Gastroesophageal sphincter (tissue), 4 donors: ENCODE measurements at regions not wholly inside any gene's neighbourhood (a gene's known extent, or its start where the extent isn't known, plus 50 kb on each side); places are given as distances from the start of the nearest gene placed in this dataset.

Experiments
- ATAC-seq: fragments of 150-250 bp; one replicate; pipeline ENCODE4 v1.9.1; 2016; ENCODE audit warnings: mild to moderate bottlenecking, moderate library complexity
- H3K27ac ChIP-seq, 4 donors: fragments of 200-600 bp; sonication (generic) in 3 of 4; 1 replicate in 3 of 4; 2 replicates in 1 of 4; pipeline ENCODE4 v1.5.1; 2016 to 2019
- H3K27me3 ChIP-seq: fragments of 200-600 bp; sonication (generic); one replicate; pipeline ENCODE4 v1.5.1; 2019
- H3K36me3 ChIP-seq, 2 donors: fragments of 200-600 bp; sonication (generic); one replicate each; pipeline ENCODE4 v1.5.1; 2019; ENCODE audit warnings: control low read depth in 1 of 2
- H3K4me1 ChIP-seq, 3 donors: fragments of 200-600 bp; sonication (generic); 1 replicate in 2 of 3; 2 replicates in 1 of 3; pipeline ENCODE4 v1.5.1; 2016 to 2019; ENCODE audit warnings: control low read depth in 2 of 3
- H3K4me3 ChIP-seq, 2 donors: fragments of 200-600 bp; sonication (generic); one replicate each; pipeline ENCODE4 v1.5.1; 2019; ENCODE audit warnings: mild to moderate bottlenecking in 1 of 2, moderate library complexity in 1 of 2
- H3K9me3 ChIP-seq, 3 donors: fragments of 200-600 bp; sonication (generic); one replicate each; pipeline ENCODE4 v1.5.1; 2017 to 2019; ENCODE audit warnings: control low read depth in 2 of 3
- CTCF ChIP-seq, 4 experiments: fragments of 200-600 bp in 2 of 4; fragments of 450-650 bp in 2 of 4; sonication (generic) in 1 of 4; IDR thresholded peaks; one replicate each; pipeline ENCODE4 v1.5.1; 2017 to 2019; ENCODE audit warnings: antibody characterized with exemption in 4 of 4, mild to moderate bottlenecking in 2 of 4, moderate library complexity in 2 of 4
- EP300 ChIP-seq: sonication (generic); formaldehyde crosslinking; IDR thresholded peaks from one replicate; pipeline ENCODE4 v1.6.1; 2017; ENCODE audit warnings: antibody characterized with exemption, mild to moderate bottlenecking
- POLR2A ChIP-seq, 2 donors: fragments of 450-650 bp; IDR thresholded peaks; one replicate each; pipeline ENCODE4 v1.6.1; 2017; ENCODE audit warnings: antibody characterized with exemption in 2 of 2, mild to moderate bottlenecking in 2 of 2, moderate library complexity in 1 of 2
- POLR2AphosphoS5 ChIP-seq: sonication (generic); formaldehyde crosslinking; IDR thresholded peaks from one replicate; pipeline ENCODE4 v1.6.1; 2017; ENCODE audit warnings: antibody characterized with exemption
- WGBS, 2 donors: methylation state at CpG; one replicate each; pipeline ENCODE4 v1.1.5; 2018; ENCODE audit warnings: low coverage in 1 of 2; 5-methylcytosine and 5-hydroxymethylcytosine counted together

- no peak for ATAC-seq
These were observed 601.9 kb downstream of the SEMA5A start for GRCh38 chr5:8944005-8944404.

GRCh38 chr5:8945972-8946371 is 599.9 kb downstream of the SEMA5A start:
- Histone ChIP-seq H3K4me3 (no peak overlapping the region), H3K27ac (no peak overlapping the region), H3K4me1 (no peaks in the 10 kb centered on the region), H3K27me3 (no peaks in the 10 kb centered on the region), H3K9me3 (peaks cover 0 to 5% (median 0%) of the 10 kb centered on the region in 3 donors), H3K36me3 (no peaks in the 10 kb centered on the region)
- 63 to 68% methylated on average over 2 of the region's 2 CpGs for WGBS, 2 donors
- no peak for ATAC-seq
- no peak for TF ChIP-seq EP300
- TF ChIP-seq POLR2A (IDR thresholded peaks at IDR 0.05) = no peak
- TF ChIP-seq POLR2AphosphoS5 = no peak
- no peak for TF ChIP-seq CTCF (IDR thresholded peaks at IDR 0.05)

More at GRCh38 chr5:8944005-8944404, 601.9 kb downstream of the SEMA5A start:
- no peaks in the 10 kb centered on the region for H3K36me3 ChIP-seq
- no peak for TF ChIP-seq POLR2A (IDR thresholded peaks at IDR 0.05)
- no peak for TF ChIP-seq CTCF (IDR thresholded peaks at IDR 0.05)
- no peak for TF ChIP-seq POLR2AphosphoS5
- TF ChIP-seq EP300 = no peak
- no peak overlapping the region for H3K27ac ChIP-seq
- H3K27me3 ChIP-seq = no peaks in the 10 kb centered on the region
- no peak overlapping the region for H3K4me3 ChIP-seq
- no peaks in the 10 kb centered on the region for H3K4me1 ChIP-seq
- peaks cover 0 to 12% (median 0%) of the 10 kb centered on the region in 3 donors for H3K9me3 ChIP-seq
- 53 to 54% methylated on average over 4 of the region's 4 CpGs for WGBS, 2 donors

- H3K36me3 ChIP-seq = no peaks in the 10 kb centered on the region
- ATAC-seq = no peak
- no peak overlapping the region for H3K4me3 ChIP-seq
- TF ChIP-seq EP300 = no peak
- TF ChIP-seq POLR2A (IDR thresholded peaks at IDR 0.05) = no peak
- TF ChIP-seq CTCF (IDR thresholded peaks at IDR 0.05) = no peak
- TF ChIP-seq POLR2AphosphoS5 = no peak
- 45 to 53% methylated on average over 2 of the region's 2 CpGs for WGBS, 2 donors
- H3K9me3 ChIP-seq = no peaks in the 10 kb centered on the region
- H3K27ac ChIP-seq = no peak overlapping the region
- no peaks in the 10 kb centered on the region for H3K4me1 ChIP-seq
- H3K27me3 ChIP-seq = no peaks in the 10 kb centered on the region
These were observed 596.0 kb downstream of the SEMA5A start for GRCh38 chr5:8949908-8950307.

GRCh38 chr5:8952147-8952546 is 593.7 kb downstream of the SEMA5A start:
- Histone ChIP-seq H3K4me1 (no peaks in the 10 kb centered on the region), H3K4me3 (no peak overlapping the region), H3K27me3 (no peaks in the 10 kb centered on the region), H3K36me3 (no peaks in the 10 kb centered on the region), H3K9me3 (no peaks in the 10 kb centered on the region), H3K27ac (no peak overlapping the region)
- TF ChIP-seq POLR2A (IDR thresholded peaks at IDR 0.05) (no peak), CTCF (IDR thresholded peaks at IDR 0.05) (no peak), POLR2AphosphoS5 (no peak), EP300 (no peak)
- ATAC-seq = no peak

- TF ChIP-seq EP300 = no peak
- TF ChIP-seq CTCF (IDR thresholded peaks at IDR 0.05) = no peak
- no peak for TF ChIP-seq POLR2AphosphoS5
- no peak for TF ChIP-seq POLR2A (IDR thresholded peaks at IDR 0.05)
- Histone ChIP-seq H3K9me3 (no peaks in the 10 kb centered on the region), H3K4me3 (no peak overlapping the region), H3K4me1 (no peaks in the 10 kb centered on the region), H3K36me3 (no peaks in the 10 kb centered on the region), H3K27me3 (no peaks in the 10 kb centered on the region), H3K27ac (no peak overlapping the region)
- WGBS, 2 donors = 38% methylated on average over 1 of the region's 1 CpG
- no peak for ATAC-seq
These were observed 592.9 kb downstream of the SEMA5A start for GRCh38 chr5:8953016-8953415.
